ENCODE measurements at regions not wholly inside any gene's neighbourhood (a gene's known extent, or its start where the extent isn't known, plus 50 kb on each side); places are given as distances from the start of the nearest gene placed in this dataset.

DNA sequence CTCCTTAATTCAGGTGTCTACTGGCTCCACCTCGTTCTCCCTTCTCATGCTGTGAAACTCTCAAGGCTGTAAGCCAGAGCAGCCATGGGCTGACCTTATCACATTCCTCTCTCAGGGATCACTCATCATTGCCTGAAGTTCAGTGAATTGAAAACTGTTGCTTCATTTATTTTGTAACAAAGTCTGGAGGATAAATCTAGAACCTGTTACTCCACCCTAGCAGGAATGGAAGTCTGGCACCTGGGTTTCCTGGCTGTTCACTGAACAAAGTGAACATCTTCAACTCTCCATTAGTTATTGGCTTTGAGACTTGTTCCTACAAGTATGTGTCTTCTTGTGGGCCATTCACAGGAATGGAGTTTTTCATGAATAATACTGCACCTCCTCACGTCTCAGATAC, 584.1 kb downstream of the PTPRU start:
- DNase-seq, result no peak

DNA sequence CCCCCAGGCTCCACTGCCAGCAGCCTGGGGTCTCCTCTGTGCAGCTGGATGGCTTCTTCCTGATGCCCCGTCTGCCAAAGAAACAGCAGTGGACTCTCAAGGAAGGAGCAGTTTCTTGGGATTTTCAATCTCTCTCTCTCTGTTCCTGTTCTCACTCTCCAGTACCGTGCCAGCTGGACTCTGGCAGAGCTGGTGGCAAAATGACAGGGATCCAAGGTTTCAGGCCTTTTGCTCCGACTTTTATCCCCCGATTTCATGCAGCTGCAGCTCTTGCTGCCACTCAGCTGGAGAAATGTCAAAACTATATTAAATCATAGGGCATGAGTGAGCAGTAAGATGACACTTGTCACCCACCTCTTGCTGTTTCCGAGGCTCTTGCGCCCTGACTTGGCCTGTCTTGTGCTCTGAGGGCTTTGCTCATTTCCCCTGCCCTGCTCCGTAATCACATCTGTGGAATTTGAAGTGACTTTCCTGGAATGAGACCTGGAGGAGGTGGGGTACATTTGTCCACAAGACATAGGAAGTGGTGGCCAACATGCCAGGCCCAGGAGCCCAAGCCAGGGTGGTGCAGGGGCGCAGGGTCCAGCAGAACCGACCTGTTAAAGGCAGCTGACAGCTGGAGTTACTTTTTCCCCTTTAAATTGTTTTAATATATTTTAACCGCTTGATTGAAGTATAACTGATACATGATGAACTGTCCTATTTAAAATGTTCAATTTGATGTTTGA, 576.2 kb downstream of the PTPRU start:
- no peak for DNase-seq

DNA sequence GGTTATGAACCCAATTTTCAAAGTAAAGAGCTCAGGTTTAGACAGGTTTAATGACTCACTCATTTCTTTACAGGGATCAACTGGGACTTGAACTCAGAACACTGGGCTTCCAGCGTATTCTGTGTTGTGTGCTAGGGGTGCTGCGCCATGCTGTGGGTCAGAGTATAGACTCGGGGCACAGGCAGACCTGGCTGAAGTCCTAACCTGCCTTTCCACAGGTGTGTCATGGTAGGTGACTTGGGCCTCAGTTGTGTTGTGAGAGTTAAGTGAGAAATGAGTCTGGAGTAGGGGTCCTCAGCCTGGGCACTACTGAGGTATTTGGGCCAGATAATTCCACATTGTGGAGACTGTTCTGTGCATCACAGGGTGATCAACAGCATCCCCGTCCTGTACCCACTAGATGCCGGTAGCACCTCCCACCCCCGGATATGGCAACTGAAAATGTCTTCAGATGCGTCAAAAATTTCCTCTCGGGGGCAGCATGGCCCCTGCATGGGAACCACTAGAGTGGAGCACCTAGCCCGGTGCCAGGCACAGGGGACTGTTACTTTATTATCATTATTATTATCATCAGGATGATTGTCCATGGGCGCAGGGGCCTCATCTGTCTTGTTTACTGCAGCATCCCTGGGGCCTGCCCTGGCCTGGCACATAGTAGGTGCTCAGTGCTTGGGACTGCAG, 575.5 kb downstream of the PTPRU start:
- DNase-seq, result no peak

- no peak for DNase-seq
These were observed 574.9 kb downstream of the PTPRU start for GRCh38 chr1:29811247-29811646.

- no peak for DNase-seq
These were observed 574.1 kb downstream of the PTPRU start for GRCh38 chr1:29810121-29811120.

DNA sequence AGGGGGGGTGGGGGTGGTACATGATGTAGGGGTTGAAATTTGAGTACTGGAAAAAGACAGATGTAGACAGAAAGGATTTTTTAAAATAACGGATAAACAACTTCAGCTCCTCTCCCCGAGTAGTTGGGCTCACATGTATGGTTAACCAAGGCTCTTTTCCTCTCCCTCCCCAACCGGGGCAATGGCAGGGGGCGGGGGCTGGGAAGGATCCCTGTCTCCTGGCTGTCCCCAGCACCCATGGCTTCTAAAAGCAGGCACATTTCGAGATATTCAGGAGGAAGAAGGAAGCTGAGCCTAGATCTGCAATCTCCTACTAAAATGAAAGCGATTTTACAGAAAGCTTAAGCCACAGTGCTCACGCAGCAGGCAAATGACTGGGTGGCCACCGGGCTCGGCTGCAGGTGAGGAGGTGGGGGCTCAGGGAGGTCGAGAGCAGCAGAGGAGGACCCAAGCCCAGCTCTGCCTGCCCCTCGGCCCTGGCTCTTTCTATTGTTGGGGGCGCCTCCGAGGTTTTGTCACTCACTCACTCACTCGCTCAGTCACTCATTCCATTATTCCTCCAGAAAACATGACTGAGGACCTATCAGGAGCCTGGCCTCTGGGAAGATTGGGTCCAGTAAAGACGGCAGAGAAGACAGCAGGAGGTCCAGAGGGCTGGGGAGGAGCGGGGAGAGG, 573.3 kb downstream of the PTPRU start:
- no peak for DNase-seq

- no peak for DNase-seq
These were observed 572.0 kb downstream of the PTPRU start for GRCh38 chr1:29808141-29808995.

DNA sequence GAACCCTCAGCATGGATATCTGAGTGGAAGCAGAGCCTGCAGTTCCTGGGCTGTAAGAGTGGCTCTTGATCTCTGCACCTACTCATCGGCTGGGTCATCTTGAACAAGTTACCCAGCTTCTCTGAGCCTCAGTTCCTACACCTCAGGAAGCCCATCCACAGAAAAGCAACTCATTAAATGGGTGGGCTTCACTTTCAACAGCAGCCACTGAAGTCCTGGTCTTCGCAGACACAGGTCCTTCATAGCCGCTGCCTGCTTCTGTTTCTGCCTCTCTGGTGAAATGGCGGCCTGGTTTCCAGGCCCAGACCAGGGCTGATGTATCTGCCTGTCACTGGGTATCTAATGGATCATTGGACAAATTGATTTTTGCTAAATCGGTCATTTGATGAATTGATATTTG, 571.4 kb downstream of the PTPRU start:
- no peak for DNase-seq

- no peak for DNase-seq
These were observed 570.5 kb downstream of the PTPRU start for GRCh38 chr1:29806646-29807319.

- no peak for DNase-seq
These were observed 569.5 kb downstream of the PTPRU start for GRCh38 chr1:29805896-29806160.

DNA sequence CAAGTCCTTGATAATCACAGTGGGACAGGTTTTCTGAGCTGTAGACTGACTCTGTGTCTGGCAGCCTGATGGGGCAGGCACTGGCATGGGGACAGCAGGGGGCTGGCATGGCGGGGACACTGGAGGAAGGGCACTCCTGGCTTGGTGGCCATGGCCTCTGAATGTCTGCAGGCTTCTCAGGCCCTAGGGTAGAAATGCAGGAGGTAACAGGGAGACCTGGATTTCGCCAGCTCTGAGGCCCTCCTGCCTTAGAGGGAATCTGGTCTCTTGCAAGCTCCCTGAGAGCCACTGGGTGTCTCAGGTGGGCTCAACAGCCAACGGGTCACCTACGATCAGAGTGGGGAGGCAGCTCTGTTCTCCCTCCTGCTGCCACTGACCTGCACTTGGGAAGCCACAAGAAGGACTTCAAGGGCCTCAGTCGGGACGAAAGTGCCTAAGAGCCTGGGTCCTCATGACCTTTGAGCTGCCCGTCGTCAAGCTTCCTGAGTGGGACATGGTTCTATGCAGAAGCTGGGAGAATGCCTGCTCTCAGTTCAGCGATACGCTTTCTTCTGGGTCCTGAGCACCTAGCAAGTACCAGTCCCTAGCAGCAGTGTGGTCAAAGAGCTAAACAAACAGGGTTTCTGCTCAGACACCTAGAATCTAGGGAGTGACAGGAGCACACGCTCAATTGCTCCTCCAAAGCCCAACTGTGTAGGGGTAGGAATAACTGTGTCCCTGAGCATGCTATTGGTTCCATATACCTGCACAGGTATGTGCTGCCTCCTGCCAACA, 569.0 kb downstream of the PTPRU start:
- no peak for DNase-seq

DNA sequence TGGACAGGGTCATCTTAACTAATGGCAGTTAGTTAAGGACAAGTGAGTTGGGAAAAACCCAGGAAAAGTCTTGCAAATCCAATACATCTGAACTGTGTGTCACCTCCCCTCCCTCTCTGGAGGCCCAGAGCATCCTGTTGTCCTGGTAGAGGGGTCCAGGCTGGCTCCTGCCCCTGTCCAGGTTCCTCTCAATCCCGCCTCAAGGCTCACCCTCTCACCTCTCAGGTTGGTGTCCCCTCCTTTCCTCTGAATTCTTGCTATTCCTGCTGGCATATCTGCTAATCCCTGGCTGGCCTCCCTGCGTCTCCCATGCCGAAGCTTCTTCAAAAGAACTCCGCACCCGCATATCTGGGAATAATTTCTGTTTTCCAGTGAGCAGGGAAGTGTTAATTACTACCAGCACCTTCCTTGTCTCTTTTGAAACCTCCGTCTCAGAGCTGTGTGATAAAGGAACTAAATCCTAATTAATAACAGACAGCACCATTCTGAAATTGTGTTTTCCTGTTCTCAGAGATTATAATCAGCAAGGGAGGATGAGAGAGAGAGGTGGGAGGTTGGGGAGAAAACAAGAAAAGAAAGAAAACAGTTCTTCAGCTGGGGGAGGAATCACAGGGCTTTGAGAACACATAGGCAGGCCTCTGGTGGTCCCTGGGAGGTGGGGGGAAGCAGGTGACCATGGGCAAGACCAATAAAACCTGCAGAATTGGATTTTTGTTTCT, 568.0 kb downstream of the PTPRU start:
- no peak for DNase-seq

DNA sequence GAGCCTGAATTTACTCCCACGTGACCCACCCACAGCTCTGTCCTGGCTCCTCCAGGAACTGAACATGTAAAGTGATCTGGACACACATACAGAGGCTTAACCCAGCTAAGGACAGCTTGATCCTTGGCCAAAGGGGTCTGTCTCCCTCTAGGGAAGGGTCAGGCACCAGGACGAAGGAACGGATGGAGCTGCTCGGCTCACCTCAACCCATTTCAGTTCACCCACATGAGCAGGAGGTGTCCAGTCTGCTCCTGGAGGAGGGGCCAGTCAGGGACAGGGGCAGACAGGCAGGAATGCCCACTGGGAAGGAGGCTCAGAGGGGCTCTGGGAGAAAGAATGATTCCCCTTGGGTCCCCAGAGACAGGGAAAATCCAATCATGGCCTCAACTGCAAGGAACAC, 567.2 kb downstream of the PTPRU start:
- DNase-seq, result no peak

- DNase-seq, result no peak
These were observed 566.1 kb downstream of the PTPRU start for GRCh38 chr1:29802181-29803068.

- DNase-seq, result no peak
These were observed 565.2 kb downstream of the PTPRU start for GRCh38 chr1:29801561-29801973.

- no peak for DNase-seq
These were observed 564.7 kb downstream of the PTPRU start for GRCh38 chr1:29801003-29801402.

- DNase-seq, result no peak
These were observed 564.2 kb downstream of the PTPRU start for GRCh38 chr1:29800522-29800956.

DNA sequence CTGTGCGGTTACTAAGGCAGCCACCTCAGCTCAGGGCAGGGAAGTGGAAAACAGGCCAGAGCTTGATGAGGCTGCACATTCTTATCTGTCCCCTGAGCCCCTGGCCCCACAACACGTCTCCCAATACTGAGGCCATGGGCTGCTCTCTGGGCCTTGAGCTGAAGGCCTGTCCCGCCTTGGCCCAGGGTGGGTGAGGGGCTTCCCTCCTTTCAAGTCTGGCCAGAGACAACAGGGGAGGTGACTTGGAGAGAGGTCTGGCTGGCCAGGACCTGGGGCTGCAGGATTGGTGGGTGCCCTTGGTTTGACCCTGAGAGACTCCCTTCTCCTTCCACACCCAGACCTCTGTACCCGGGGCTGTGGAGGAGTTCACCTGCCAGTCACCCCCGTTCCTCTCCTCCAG, 563.8 kb downstream of the PTPRU start:
- no peak for DNase-seq

Data from NCI-H1694 (cell line).